ENCODE measurements at regions not wholly inside any gene's neighbourhood (a gene's known extent, or its start where the extent isn't known, plus 50 kb on each side); places are given as distances from the start of the nearest gene placed in this dataset.

DNA sequence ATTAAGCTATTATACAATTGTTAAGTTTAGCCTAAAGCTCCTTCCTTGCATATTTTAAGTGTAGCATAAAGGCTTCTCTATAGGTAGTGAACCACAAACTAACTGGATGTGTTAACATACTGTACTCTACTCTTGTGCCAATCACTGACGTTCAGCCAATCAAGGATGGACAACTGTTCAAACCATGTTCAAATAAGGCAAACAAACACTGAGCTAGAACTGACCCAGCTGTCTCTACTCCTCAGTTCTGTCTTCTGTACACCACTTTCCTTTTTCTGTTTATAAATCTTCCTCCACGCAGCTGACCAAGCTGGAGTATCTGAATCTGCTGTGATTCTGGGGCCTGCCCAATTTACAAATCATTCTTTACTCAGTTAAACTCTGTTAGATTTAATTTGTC is 188.7 kb upstream of the MBL2 start:
- intact Hi-C loops (cut with micrococcal nuclease; ENCODE audit: unreplicated experiment): no loop called here
- DNase-seq: no peak
- Histone ChIP-seq H3F3A (ENCODE audit: insufficient read depth, low read depth) (no peaks in the 10 kb centered on the region), H3K79me2 (ENCODE audit: low read depth) (no peaks in the 10 kb centered on the region), H3K27me3 (ENCODE audit: insufficient read depth, low read depth) (no peaks in the 10 kb centered on the region), H3K27ac (no peak overlapping the region), H4K20me1 (ENCODE audit: insufficient read depth) (no peaks in the 10 kb centered on the region), H3K4me3 (no peak overlapping the region), H2AFZ (no peak overlapping the region), H3K9me2 (ENCODE audit: insufficient read depth) (no peaks in the 10 kb centered on the region), H3K4me1 (replicated peaks; ENCODE audit: insufficient read depth) (no peaks in the 10 kb centered on the region), H3K36me3 (ENCODE audit: low read depth) (no peaks in the 10 kb centered on the region), H3K9me3 (ENCODE audit: insufficient read depth, low read depth) (no peaks in the 10 kb centered on the region), H3K4me2 (no peak overlapping the region)
- BruUV-seq (replicated peaks): no TSS peak
- ChIA-PET POLR2A (ENCODE audit: unreplicated experiment) (interaction anchor here (0.6 kb wide), 1 partner anchor 597 kb away, joined by 3 read pairs; no protein-coding TSS in a partner anchor), CTCF (no interaction called here)
- TF ChIP-seq, protein P1, sequence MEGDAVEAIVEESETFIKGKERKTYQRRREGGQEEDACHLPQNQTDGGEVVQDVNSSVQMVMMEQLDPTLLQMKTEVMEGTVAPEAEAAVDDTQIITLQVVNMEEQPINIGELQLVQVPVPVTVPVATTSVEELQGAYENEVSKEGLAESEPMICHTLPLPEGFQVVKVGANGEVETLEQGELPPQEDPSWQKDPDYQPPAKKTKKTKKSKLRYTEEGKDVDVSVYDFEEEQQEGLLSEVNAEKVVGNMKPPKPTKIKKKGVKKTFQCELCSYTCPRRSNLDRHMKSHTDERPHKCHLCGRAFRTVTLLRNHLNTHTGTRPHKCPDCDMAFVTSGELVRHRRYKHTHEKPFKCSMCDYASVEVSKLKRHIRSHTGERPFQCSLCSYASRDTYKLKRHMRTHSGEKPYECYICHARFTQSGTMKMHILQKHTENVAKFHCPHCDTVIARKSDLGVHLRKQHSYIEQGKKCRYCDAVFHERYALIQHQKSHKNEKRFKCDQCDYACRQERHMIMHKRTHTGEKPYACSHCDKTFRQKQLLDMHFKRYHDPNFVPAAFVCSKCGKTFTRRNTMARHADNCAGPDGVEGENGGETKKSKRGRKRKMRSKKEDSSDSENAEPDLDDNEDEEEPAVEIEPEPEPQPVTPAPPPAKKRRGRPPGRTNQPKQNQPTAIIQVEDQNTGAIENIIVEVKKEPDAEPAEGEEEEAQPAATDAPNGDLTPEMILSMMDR (conservative IDR thresholded peaks at IDR 0.05): no peak
- no peak for TF ChIP-seq EZH2 (IDR thresholded peaks at IDR 0.05; ENCODE audit: low read depth)

DNA sequence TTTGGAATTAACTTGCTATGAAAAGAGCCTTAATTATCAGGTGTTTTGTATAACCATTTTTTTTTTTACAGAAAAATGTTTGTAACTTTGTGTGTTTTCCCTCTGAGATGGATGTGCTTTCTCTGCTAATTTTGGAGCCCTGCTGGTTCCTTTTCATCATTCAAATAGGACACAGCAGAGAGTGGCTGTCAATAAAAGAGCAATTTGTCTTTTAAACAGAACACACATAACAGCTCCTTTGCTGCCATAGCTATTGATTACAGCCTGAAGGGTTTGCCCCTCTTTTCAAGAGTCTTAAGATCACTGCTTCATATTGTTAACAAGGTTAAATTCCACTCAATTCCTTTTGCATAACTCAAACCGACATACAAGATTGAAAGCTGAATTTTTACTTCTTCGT is 187.2 kb upstream of the MBL2 start:
- Histone ChIP-seq H3K27ac (no peak overlapping the region), H3K27me3 (ENCODE audit: insufficient read depth, low read depth) (no peaks in the 10 kb centered on the region), H3K9me3 (ENCODE audit: insufficient read depth, low read depth) (no peaks in the 10 kb centered on the region), H2AFZ (no peak overlapping the region), H3K9me2 (ENCODE audit: insufficient read depth) (no peaks in the 10 kb centered on the region), H4K20me1 (ENCODE audit: insufficient read depth) (no peaks in the 10 kb centered on the region), H3K36me3 (ENCODE audit: low read depth) (no peaks in the 10 kb centered on the region), H3F3A (ENCODE audit: insufficient read depth, low read depth) (no peaks in the 10 kb centered on the region), H3K4me3 (no peak overlapping the region), H3K4me1 (replicated peaks; ENCODE audit: insufficient read depth) (no peaks in the 10 kb centered on the region), H3K4me2 (no peak overlapping the region), H3K79me2 (ENCODE audit: low read depth) (no peaks in the 10 kb centered on the region)
- ChIA-PET POLR2A (ENCODE audit: unreplicated experiment) (interaction anchor here (0.6 kb wide), 1 partner anchor 1612 kb away, joined by 3 read pairs; no protein-coding TSS in a partner anchor), CTCF (no interaction called here)
- no TSS peak for BruUV-seq (replicated peaks)
- no peak for TF ChIP-seq EZH2 (IDR thresholded peaks at IDR 0.05; ENCODE audit: low read depth)
- TF ChIP-seq, protein P1 (conservative IDR thresholded peaks at IDR 0.05): no peak
- DNase-seq: no peak
- intact Hi-C loops (cut with micrococcal nuclease; ENCODE audit: unreplicated experiment): loop anchor here (10.0 kb wide), 1 partner anchor 215 kb away; no protein-coding TSS in a partner anchor

DNA sequence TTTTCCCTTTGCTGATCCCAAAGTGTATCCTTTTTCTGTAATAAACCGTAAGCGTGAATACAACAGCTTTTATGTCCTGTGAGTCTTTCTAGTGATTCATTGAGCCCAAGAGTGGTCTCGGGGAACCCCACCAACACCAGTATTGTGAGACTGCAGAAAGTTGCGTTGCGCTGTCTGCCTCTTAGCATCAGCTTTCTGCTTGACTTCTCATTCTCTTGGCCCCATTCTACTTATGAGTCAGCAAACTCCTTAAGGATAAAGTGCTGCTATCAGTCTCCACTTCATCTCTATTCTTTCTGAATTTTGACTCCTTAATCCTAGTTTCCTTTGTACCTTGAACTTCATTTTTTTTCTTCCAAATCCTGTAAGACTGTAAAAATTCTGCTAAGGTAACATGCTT is 184.3 kb upstream of the MBL2 start:
- BruUV-seq (replicated peaks): no TSS peak
- no peak overlapping the region for H3K4me2 ChIP-seq
- ChIA-PET POLR2A (ENCODE audit: unreplicated experiment) (interaction anchor here (0.5 kb wide), 1 partner anchor 22 kb away, joined by 13 read pairs; no protein-coding TSS in a partner anchor), CTCF (interaction anchor here (0.6 kb wide), 1 partner anchor 1436 kb away, joined by 9 read pairs; no protein-coding TSS in a partner anchor)
- no peaks in the 10 kb centered on the region for H3K9me2 ChIP-seq (ENCODE audit: insufficient read depth)
- no peak for TF ChIP-seq EZH2 (IDR thresholded peaks at IDR 0.05; ENCODE audit: low read depth)
- TF ChIP-seq, protein P1 (conservative IDR thresholded peaks at IDR 0.05): no peak
- no peaks in the 10 kb centered on the region for H3F3A ChIP-seq (ENCODE audit: insufficient read depth, low read depth)
- H3K9me3 ChIP-seq (ENCODE audit: insufficient read depth, low read depth): no peaks in the 10 kb centered on the region
- H3K36me3 ChIP-seq (ENCODE audit: low read depth): no peaks in the 10 kb centered on the region
- DNase-seq: no peak
- H3K27me3 ChIP-seq (ENCODE audit: insufficient read depth, low read depth): no peaks in the 10 kb centered on the region
- intact Hi-C loops (cut with micrococcal nuclease; ENCODE audit: unreplicated experiment): loop anchor here (10.0 kb wide), 1 partner anchor 218 kb away; no protein-coding TSS in a partner anchor
- H3K27ac ChIP-seq: no peak overlapping the region
- H4K20me1 ChIP-seq (ENCODE audit: insufficient read depth): no peaks in the 10 kb centered on the region
- no peak overlapping the region for H2AFZ ChIP-seq
- no peaks in the 10 kb centered on the region for H3K79me2 ChIP-seq (ENCODE audit: low read depth)
- H3K4me3 ChIP-seq: no peak overlapping the region
- no peaks in the 10 kb centered on the region for H3K4me1 ChIP-seq (replicated peaks; ENCODE audit: insufficient read depth)
